Liver (tissue), 3 donors: ENCODE measurements at regions not wholly inside any gene's neighbourhood (a gene's known extent, or its start where the extent isn't known, plus 50 kb on each side); places are given as distances from the start of the nearest gene placed in this dataset.

Experiments
- CTCF ChIP-seq: fragments of 150-350 bp; IDR thresholded peaks from 2 replicates; pipeline ENCODE4 v1.5.1; 2017; ENCODE audit warnings: improper control_type of control experiment, low read depth, low read length; ENCODE audit not compliant: missing input control
- JUND ChIP-seq, 2 donors: IDR thresholded peaks; 2 replicates each; pipeline ENCODE4 v1.6.1; 2016; ENCODE audit warnings: antibody characterized with exemption in 2 of 2
- REST ChIP-seq: IDR thresholded peaks from 2 replicates; pipeline ENCODE4 v1.6.1; 2016; ENCODE audit warnings: antibody characterized with exemption, mild to moderate bottlenecking
- SP1 ChIP-seq: IDR thresholded peaks from 2 replicates; pipeline ENCODE4 v1.6.1; 2018; ENCODE audit warnings: antibody characterized with exemption, mild to moderate bottlenecking
- YY1 ChIP-seq: IDR thresholded peaks from 2 replicates; pipeline ENCODE4 v1.6.1; 2016; ENCODE audit warnings: antibody characterized with exemption, mild to moderate bottlenecking
- TF ChIP-seq, protein P1 (sequence below): IDR thresholded peaks from 2 replicates; pipeline ENCODE4 v1.6.1; 2016; ENCODE audit warnings: antibody characterized with exemption
- TF ChIP-seq, protein P2 (sequence below): IDR thresholded peaks from 2 replicates; pipeline ENCODE4 v1.6.1; 2016; ENCODE audit warnings: antibody characterized with exemption
- donor health status: healthy.
- donor health status: healthy.

GRCh38 chr15:96043591-96044171, 286.8 kb upstream of the NR2F2 start:
- TF ChIP-seq JUND (IDR thresholded peaks at IDR 0.05) (no peak), CTCF (no peak), REST (no peak), SP1 (no peak), YY1 (no peak)
- TF ChIP-seq, protein P1, sequence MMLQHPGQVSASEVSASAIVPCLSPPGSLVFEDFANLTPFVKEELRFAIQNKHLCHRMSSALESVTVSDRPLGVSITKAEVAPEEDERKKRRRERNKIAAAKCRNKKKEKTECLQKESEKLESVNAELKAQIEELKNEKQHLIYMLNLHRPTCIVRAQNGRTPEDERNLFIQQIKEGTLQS = no peak
- TF ChIP-seq, protein P2, sequence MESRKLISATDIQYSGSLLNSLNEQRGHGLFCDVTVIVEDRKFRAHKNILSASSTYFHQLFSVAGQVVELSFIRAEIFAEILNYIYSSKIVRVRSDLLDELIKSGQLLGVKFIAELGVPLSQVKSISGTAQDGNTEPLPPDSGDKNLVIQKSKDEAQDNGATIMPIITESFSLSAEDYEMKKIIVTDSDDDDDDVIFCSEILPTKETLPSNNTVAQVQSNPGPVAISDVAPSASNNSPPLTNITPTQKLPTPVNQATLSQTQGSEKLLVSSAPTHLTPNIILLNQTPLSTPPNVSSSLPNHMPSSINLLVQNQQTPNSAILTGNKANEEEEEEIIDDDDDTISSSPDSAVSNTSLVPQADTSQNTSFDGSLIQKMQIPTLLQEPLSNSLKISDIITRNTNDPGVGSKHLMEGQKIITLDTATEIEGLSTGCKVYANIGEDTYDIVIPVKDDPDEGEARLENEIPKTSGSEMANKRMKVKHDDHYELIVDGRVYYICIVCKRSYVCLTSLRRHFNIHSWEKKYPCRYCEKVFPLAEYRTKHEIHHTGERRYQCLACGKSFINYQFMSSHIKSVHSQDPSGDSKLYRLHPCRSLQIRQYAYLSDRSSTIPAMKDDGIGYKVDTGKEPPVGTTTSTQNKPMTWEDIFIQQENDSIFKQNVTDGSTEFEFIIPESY = no peak
